ENCODE measurements at regions not wholly inside any gene's neighbourhood (a gene's known extent, or its start where the extent isn't known, plus 50 kb on each side); places are given as distances from the start of the nearest gene placed in this dataset.

- DNase-seq (ENCODE audit: low read depth): no peak
Observed at GRCh38 chr15:79230766-79231165, 51.8 kb upstream of the ANKRD34C start.

GRCh38 chr15:79222808-79223207 lies 59.7 kb upstream of the ANKRD34C start:
- DNase-seq (ENCODE audit: low read depth): no peak

- no peak for DNase-seq (ENCODE audit: low read depth)
Observed at GRCh38 chr15:79221696-79222095, 60.8 kb upstream of the ANKRD34C start.

- no peak for DNase-seq (ENCODE audit: low read depth)
Observed at GRCh38 chr15:79219393-79220056, 63.0 kb upstream of the ANKRD34C start.

- DNase-seq (ENCODE audit: low read depth): no peak
Observed at GRCh38 chr15:79218588-79219200, 63.8 kb upstream of the ANKRD34C start.

GRCh38 chr15:79213650-79214049 lies 68.9 kb upstream of the ANKRD34C start:
- DNase-seq (ENCODE audit: low read depth): no peak

- DNase-seq (ENCODE audit: low read depth): no peak
Observed at GRCh38 chr15:79212589-79213157, 69.8 kb upstream of the ANKRD34C start.

- no peak for DNase-seq (ENCODE audit: low read depth)
Observed at GRCh38 chr15:79211481-79211880, 71.0 kb upstream of the ANKRD34C start.

- no peak for DNase-seq (ENCODE audit: low read depth)
Observed at GRCh38 chr15:79209690-79210089, 72.8 kb upstream of the ANKRD34C start.

- no peak for DNase-seq (ENCODE audit: low read depth)
Observed at GRCh38 chr15:79209116-79209515, 73.4 kb upstream of the ANKRD34C start.

- no peak for DNase-seq (ENCODE audit: low read depth)
Observed at GRCh38 chr15:79208179-79208578, 74.3 kb upstream of the ANKRD34C start.

- DNase-seq (ENCODE audit: low read depth): no peak
Observed at GRCh38 chr15:79206940-79207339, 75.6 kb upstream of the ANKRD34C start.

- DNase-seq (ENCODE audit: low read depth): no peak
Observed at GRCh38 chr15:79204886-79205675, 77.4 kb upstream of the ANKRD34C start.

GRCh38 chr15:79198461-79198860 lies 84.1 kb upstream of the ANKRD34C start:
- no peak for DNase-seq (ENCODE audit: low read depth)

GRCh38 chr15:79197285-79197684 lies 85.2 kb upstream of the ANKRD34C start:
- no peak for DNase-seq (ENCODE audit: low read depth)

GRCh38 chr15:79195802-79196201 lies 86.7 kb upstream of the ANKRD34C start:
- no peak for DNase-seq (ENCODE audit: low read depth)

- DNase-seq (ENCODE audit: low read depth): no peak
Observed at GRCh38 chr15:79195239-79195638, 87.3 kb upstream of the ANKRD34C start.

GRCh38 chr15:79194386-79194785 lies 88.1 kb upstream of the ANKRD34C start:
- no peak for DNase-seq (ENCODE audit: low read depth)

- DNase-seq (ENCODE audit: low read depth): no peak
Observed at GRCh38 chr15:79193549-79193948, 89.0 kb upstream of the ANKRD34C start.

GRCh38 chr15:79193103-79193502 lies 89.4 kb upstream of the ANKRD34C start:
- DNase-seq (ENCODE audit: low read depth): no peak

- no peak for DNase-seq (ENCODE audit: low read depth)
Observed at GRCh38 chr15:79192462-79193036, 90.0 kb upstream of the ANKRD34C start.

GRCh38 chr15:79190093-79190492 lies 92.4 kb upstream of the ANKRD34C start:
- DNase-seq (ENCODE audit: low read depth): no peak

- DNase-seq (ENCODE audit: low read depth): no peak
Observed at GRCh38 chr15:79186616-79187015, 95.9 kb upstream of the ANKRD34C start.
